Neural cell (in vitro differentiated cells): ENCODE measurements at regions not wholly inside any gene's neighbourhood (a gene's known extent, or its start where the extent isn't known, plus 50 kb on each side); places are given as distances from the start of the nearest gene placed in this dataset.

Experiments
- EZH2 ChIP-seq: fragments of 200-600, 300-800 bp; shearing (Covaris generic), sonication (generic); IDR thresholded peaks from 2 replicates; pipeline ENCODE4 v1.6.1; 2014; ENCODE audit warnings: antibody characterized with exemption, low read length, borderline replicate concordance, mild to moderate bottlenecking; ENCODE audit not compliant: insufficient read depth, poor library complexity, severe bottlenecking
- POLR2AphosphoS5 ChIP-seq: IDR thresholded peaks from 2 replicates; pipeline ENCODE4 v1.6.1; 2012
- TF ChIP-seq, protein P1 (sequence below): fragments of 450-650 bp; IDR thresholded peaks from 2 replicates; pipeline ENCODE4 v1.5.1; 2014; ENCODE audit warnings: antibody characterized with exemption, mild to moderate bottlenecking, moderate library complexity; ENCODE audit not compliant: poor library complexity, severe bottlenecking
- TF ChIP-seq, protein P2 (sequence below): IDR thresholded peaks from 2 replicates; pipeline ENCODE4 v1.6.1; 2012; ENCODE audit warnings: borderline replicate concordance

DNA sequence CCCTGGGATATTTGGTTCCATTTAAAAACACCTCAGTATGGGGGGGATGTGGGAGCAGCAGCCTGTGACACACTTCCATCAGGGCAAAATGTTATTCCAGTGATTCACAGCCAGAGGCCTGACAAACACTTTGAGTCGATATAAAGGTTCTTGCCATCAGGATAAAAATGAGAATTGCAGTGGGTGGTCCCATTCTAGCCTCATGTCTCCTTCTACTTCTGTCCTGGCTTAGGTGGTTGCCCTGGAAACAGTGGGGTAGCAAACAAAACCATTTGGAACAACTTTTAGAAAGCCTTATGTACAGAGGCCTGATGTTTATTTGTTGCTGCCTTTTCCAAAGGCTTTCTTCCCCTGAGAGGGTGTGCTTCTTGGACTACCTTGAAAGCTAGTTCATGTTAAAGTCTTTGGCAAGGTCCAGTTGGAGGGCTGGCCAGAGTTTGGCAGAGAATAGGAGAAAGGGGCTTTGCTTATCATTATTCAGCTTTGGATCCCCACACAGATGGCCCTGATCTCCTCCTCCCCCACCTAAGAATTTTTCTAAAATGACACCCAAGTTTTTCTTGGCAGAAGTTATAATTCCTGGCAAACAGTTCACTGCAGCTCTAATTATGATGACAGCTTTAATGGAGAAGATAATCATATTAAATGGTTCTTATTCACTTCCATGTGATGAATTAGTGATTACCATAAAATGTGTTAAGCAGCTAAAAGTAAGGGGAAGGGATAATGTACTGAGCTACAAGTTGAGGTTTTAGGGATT, 84.2 kb upstream of the ZNF280D start:
- TF ChIP-seq, protein P1, sequence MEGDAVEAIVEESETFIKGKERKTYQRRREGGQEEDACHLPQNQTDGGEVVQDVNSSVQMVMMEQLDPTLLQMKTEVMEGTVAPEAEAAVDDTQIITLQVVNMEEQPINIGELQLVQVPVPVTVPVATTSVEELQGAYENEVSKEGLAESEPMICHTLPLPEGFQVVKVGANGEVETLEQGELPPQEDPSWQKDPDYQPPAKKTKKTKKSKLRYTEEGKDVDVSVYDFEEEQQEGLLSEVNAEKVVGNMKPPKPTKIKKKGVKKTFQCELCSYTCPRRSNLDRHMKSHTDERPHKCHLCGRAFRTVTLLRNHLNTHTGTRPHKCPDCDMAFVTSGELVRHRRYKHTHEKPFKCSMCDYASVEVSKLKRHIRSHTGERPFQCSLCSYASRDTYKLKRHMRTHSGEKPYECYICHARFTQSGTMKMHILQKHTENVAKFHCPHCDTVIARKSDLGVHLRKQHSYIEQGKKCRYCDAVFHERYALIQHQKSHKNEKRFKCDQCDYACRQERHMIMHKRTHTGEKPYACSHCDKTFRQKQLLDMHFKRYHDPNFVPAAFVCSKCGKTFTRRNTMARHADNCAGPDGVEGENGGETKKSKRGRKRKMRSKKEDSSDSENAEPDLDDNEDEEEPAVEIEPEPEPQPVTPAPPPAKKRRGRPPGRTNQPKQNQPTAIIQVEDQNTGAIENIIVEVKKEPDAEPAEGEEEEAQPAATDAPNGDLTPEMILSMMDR, result no peak
- no peak for TF ChIP-seq EZH2
- TF ChIP-seq, protein P2, sequence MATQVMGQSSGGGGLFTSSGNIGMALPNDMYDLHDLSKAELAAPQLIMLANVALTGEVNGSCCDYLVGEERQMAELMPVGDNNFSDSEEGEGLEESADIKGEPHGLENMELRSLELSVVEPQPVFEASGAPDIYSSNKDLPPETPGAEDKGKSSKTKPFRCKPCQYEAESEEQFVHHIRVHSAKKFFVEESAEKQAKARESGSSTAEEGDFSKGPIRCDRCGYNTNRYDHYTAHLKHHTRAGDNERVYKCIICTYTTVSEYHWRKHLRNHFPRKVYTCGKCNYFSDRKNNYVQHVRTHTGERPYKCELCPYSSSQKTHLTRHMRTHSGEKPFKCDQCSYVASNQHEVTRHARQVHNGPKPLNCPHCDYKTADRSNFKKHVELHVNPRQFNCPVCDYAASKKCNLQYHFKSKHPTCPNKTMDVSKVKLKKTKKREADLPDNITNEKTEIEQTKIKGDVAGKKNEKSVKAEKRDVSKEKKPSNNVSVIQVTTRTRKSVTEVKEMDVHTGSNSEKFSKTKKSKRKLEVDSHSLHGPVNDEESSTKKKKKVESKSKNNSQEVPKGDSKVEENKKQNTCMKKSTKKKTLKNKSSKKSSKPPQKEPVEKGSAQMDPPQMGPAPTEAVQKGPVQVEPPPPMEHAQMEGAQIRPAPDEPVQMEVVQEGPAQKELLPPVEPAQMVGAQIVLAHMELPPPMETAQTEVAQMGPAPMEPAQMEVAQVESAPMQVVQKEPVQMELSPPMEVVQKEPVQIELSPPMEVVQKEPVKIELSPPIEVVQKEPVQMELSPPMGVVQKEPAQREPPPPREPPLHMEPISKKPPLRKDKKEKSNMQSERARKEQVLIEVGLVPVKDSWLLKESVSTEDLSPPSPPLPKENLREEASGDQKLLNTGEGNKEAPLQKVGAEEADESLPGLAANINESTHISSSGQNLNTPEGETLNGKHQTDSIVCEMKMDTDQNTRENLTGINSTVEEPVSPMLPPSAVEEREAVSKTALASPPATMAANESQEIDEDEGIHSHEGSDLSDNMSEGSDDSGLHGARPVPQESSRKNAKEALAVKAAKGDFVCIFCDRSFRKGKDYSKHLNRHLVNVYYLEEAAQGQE, result no peak
- no peak for TF ChIP-seq POLR2AphosphoS5
